ENCODE measurements at regions not wholly inside any gene's neighbourhood (a gene's known extent, or its start where the extent isn't known, plus 50 kb on each side); places are given as distances from the start of the nearest gene placed in this dataset.

GRCh38 chr1:177476676-177477075 lies 305.9 kb downstream of the BRINP2 start:
- ChIA-PET POLR2A (no interaction called here), CTCF (no interaction called here)
- no peak overlapping the region for H3K4me3 ChIP-seq (ENCODE audit: low read depth, low read length)
- no peak for TF ChIP-seq CTCF (IDR thresholded peaks at IDR 0.05; ENCODE audit: insufficient read depth, low read length, missing control alignments)
- no peak for DNase-seq (ENCODE audit: low read depth, low spot score)

- H3K4me3 ChIP-seq (ENCODE audit: low read depth, low read length): no peak overlapping the region
- TF ChIP-seq CTCF (IDR thresholded peaks at IDR 0.05; ENCODE audit: insufficient read depth, low read length, missing control alignments): no peak
- ChIA-PET CTCF (no interaction called here), POLR2A (no interaction called here)
- no peak for DNase-seq (ENCODE audit: low read depth, low spot score)
Measured at GRCh38 chr1:177472567-177472966, 301.8 kb downstream of the BRINP2 start.

GRCh38 chr1:177471244-177471643 lies 300.5 kb downstream of the BRINP2 start:
- ChIA-PET CTCF (no interaction called here), POLR2A (no interaction called here)

GRCh38 chr1:177469519-177469918 lies 298.8 kb downstream of the BRINP2 start:
- ChIA-PET POLR2A (no interaction called here), CTCF (no interaction called here)
- no peak for TF ChIP-seq CTCF (IDR thresholded peaks at IDR 0.05; ENCODE audit: insufficient read depth, low read length, missing control alignments)

More at GRCh38 chr1:177471244-177471643, 300.5 kb downstream of the BRINP2 start:
- H3K4me3 ChIP-seq (ENCODE audit: low read depth, low read length): no peak overlapping the region
- TF ChIP-seq CTCF (IDR thresholded peaks at IDR 0.05; ENCODE audit: insufficient read depth, low read length, missing control alignments): no peak
- no peak for DNase-seq (ENCODE audit: low read depth, low spot score)

GRCh38 chr1:177466286-177466685 lies 295.5 kb downstream of the BRINP2 start:
- POLR2A ChIA-PET: no interaction called here
- TF ChIP-seq CTCF (IDR thresholded peaks at IDR 0.05; ENCODE audit: insufficient read depth, low read length, missing control alignments): no peak
- CTCF ChIA-PET: no interaction called here
- H3K4me3 ChIP-seq (ENCODE audit: low read depth, low read length): no peak overlapping the region
- DNase-seq (ENCODE audit: low read depth, low spot score): no peak

More at GRCh38 chr1:177469519-177469918, 298.8 kb downstream of the BRINP2 start:
- DNase-seq (ENCODE audit: low read depth, low spot score): no peak
- no peak overlapping the region for H3K4me3 ChIP-seq (ENCODE audit: low read depth, low read length)

GRCh38 chr1:177464686-177465085 lies 293.9 kb downstream of the BRINP2 start:
- DNase-seq (ENCODE audit: low read depth, low spot score): no peak
- no peak overlapping the region for H3K4me3 ChIP-seq (ENCODE audit: low read depth, low read length)
- POLR2A ChIA-PET: no interaction called here
- TF ChIP-seq CTCF (IDR thresholded peaks at IDR 0.05; ENCODE audit: insufficient read depth, low read length, missing control alignments): no peak
- CTCF ChIA-PET: no interaction called here
